Mesendoderm (in vitro differentiated cells): ENCODE measurements at regions not wholly inside any gene's neighbourhood (a gene's known extent, or its start where the extent isn't known, plus 50 kb on each side); places are given as distances from the start of the nearest gene placed in this dataset.

Source experiments
- DNase-seq: peaks from one replicate; pipeline ENCODE4 v3.0.0; 2013
- H2AK5ac ChIP-seq: 2 replicates; pipeline ENCODE4 v1.6.1; 2013; ENCODE audit warnings: low read length, inconsistent platforms
- H2BK120ac ChIP-seq: 2 replicates; pipeline ENCODE4 v1.6.1; 2013; ENCODE audit warnings: low read depth, mild to moderate bottlenecking, low read length, moderate library complexity, mixed read lengths
- H2BK15ac ChIP-seq: replicated peaks from 2 replicates; pipeline ENCODE4 v1.6.1; 2013; ENCODE audit warnings: low read depth, mild to moderate bottlenecking, moderate library complexity
- H2BK5ac ChIP-seq: 2 replicates; pipeline ENCODE4 v1.6.1; 2013; ENCODE audit warnings: low read length, inconsistent platforms
- H3K18ac ChIP-seq: 2 replicates; pipeline ENCODE4 v1.6.1; 2013; ENCODE audit warnings: mild to moderate bottlenecking, low read length, mixed read lengths
- H3K23ac ChIP-seq: one replicate; pipeline ENCODE4 v1.6.1; 2013; ENCODE audit warnings: low read length
- H3K27ac ChIP-seq: 2 replicates; pipeline ENCODE4 v1.5.1; 2013; ENCODE audit warnings: low read depth, mild to moderate bottlenecking, inconsistent platforms, low read length, moderate library complexity
- H3K27me3 ChIP-seq: 2 replicates; pipeline ENCODE4 v1.6.1; 2013; ENCODE audit warnings: low read length, control low read depth, mild to moderate bottlenecking, inconsistent platforms; ENCODE audit not compliant: insufficient read depth, poor library complexity
- H3K36me3 ChIP-seq: 2 replicates; pipeline ENCODE4 v1.6.1; 2013; ENCODE audit warnings: low read length, inconsistent platforms; ENCODE audit not compliant: control insufficient read depth, insufficient read depth
- H3K4ac ChIP-seq: one replicate; pipeline ENCODE4 v1.6.1; 2013; ENCODE audit warnings: low read depth, mild to moderate bottlenecking, low read length, moderate library complexity
- H3K4me1 ChIP-seq: 2 replicates; pipeline ENCODE4 v1.6.1; 2013; ENCODE audit warnings: low read depth, low read length, inconsistent platforms; ENCODE audit not compliant: control insufficient read depth
- H3K4me2 ChIP-seq: 2 replicates; pipeline ENCODE4 v1.6.1; 2013; ENCODE audit warnings: low read length
- H3K4me3 ChIP-seq: 2 replicates; pipeline ENCODE4 v1.5.1; 2013; ENCODE audit warnings: mild to moderate bottlenecking, low read length
- H3K56ac ChIP-seq: one replicate; pipeline ENCODE4 v1.6.1; 2013; ENCODE audit warnings: low read length
- H3K79me1 ChIP-seq: 2 replicates; pipeline ENCODE4 v1.6.1; 2013; ENCODE audit warnings: low read length, inconsistent platforms
- H3K79me2 ChIP-seq: 2 replicates; pipeline ENCODE4 v1.6.1; 2013; ENCODE audit warnings: mild to moderate bottlenecking, low read length; ENCODE audit not compliant: control insufficient read depth, insufficient read depth
- H3K9ac ChIP-seq: 2 replicates; pipeline ENCODE4 v1.6.1; 2013; ENCODE audit warnings: low read length, inconsistent platforms
- H4K5ac ChIP-seq: one replicate; pipeline ENCODE4 v1.6.1; 2013; ENCODE audit warnings: low read length
- H4K8ac ChIP-seq: one replicate; pipeline ENCODE4 v1.6.1; 2013; ENCODE audit warnings: low read depth, mild to moderate bottlenecking, control low read depth, low read length, moderate library complexity
- WGBS: extraction: QIAGEN DNeasy Blood & Tissue Kit; methylation state at CpG from one replicate; pipeline ENCODE4 v1.1.7; 2013; ENCODE audit warnings: low lambda C conversion rate, missing lambda C conversion rate; ENCODE audit not compliant: insufficient coverage; ENCODE audit errors: extremely low coverage; 5-methylcytosine and 5-hydroxymethylcytosine counted together

- Histone ChIP-seq H3K4ac (no peak overlapping the region), H3K36me3 (no peaks in the 10 kb centered on the region), H2BK15ac (peak overlapping the region; percentile 7), H3K23ac (no peak overlapping the region), H3K79me1 (no peaks in the 10 kb centered on the region), H3K4me2 (no peak overlapping the region), H3K4me1 (peaks cover 3% of the 10 kb centered on the region), H3K79me2 (no peaks in the 10 kb centered on the region), H3K27ac (no peak overlapping the region), H4K8ac (no peak overlapping the region), H4K5ac (no peak overlapping the region), H2BK5ac (no peak overlapping the region), H3K27me3 (no peaks in the 10 kb centered on the region), H3K18ac (peak overlapping the region; percentile 75), H2AK5ac (no peak overlapping the region), H3K4me3 (no peak overlapping the region), H3K56ac (no peak overlapping the region), H2BK120ac (no peak overlapping the region), H3K9ac (no peak overlapping the region)
- WGBS = no CpG with 5 or more reads among the region's 6 CpGs
- DNase-seq = peak; percentile 53
Measured at GRCh38 chr10:105769248-105770184, 1128.4 kb downstream of the SORCS3 start.

GRCh38 chr10:105763611-105764010 lies 1122.5 kb downstream of the SORCS3 start:
- no peak for DNase-seq
- Histone ChIP-seq H3K79me2 (no peaks in the 10 kb centered on the region), H3K4me3 (no peak overlapping the region), H3K36me3 (no peaks in the 10 kb centered on the region), H3K23ac (no peak overlapping the region), H2AK5ac (no peak overlapping the region), H3K4me2 (no peak overlapping the region), H3K18ac (no peak overlapping the region), H4K5ac (no peak overlapping the region), H3K79me1 (no peaks in the 10 kb centered on the region), H3K27me3 (no peaks in the 10 kb centered on the region), H2BK15ac (no peak overlapping the region), H2BK5ac (no peak overlapping the region), H3K4ac (no peak overlapping the region), H3K9ac (no peak overlapping the region), H3K27ac (no peak overlapping the region), H3K56ac (no peak overlapping the region), H2BK120ac (no peak overlapping the region), H3K4me1 (no peaks in the 10 kb centered on the region), H4K8ac (no peak overlapping the region)
- no CpG with 5 or more reads among the region's 2 CpGs for WGBS

GRCh38 chr10:105761576-105762260 lies 1120.6 kb downstream of the SORCS3 start:
- Histone ChIP-seq H4K8ac (no peak overlapping the region), H3K4me2 (no peak overlapping the region), H2BK120ac (no peak overlapping the region), H2BK5ac (no peak overlapping the region), H3K4me1 (no peaks in the 10 kb centered on the region), H3K36me3 (no peaks in the 10 kb centered on the region), H3K27ac (no peak overlapping the region), H2BK15ac (no peak overlapping the region), H4K5ac (no peak overlapping the region), H3K79me2 (no peaks in the 10 kb centered on the region), H3K18ac (no peak overlapping the region), H3K4ac (no peak overlapping the region), H3K4me3 (no peak overlapping the region), H2AK5ac (no peak overlapping the region), H3K27me3 (no peaks in the 10 kb centered on the region), H3K56ac (no peak overlapping the region), H3K23ac (no peak overlapping the region), H3K79me1 (no peaks in the 10 kb centered on the region), H3K9ac (no peak overlapping the region)
- no peak for DNase-seq
- no CpG with 5 or more reads among the region's 4 CpGs for WGBS

- no CpG with 5 or more reads among the region's 3 CpGs for WGBS
- no peak overlapping the region for H3K56ac ChIP-seq
Measured at GRCh38 chr10:105759669-105760068, 1118.6 kb downstream of the SORCS3 start.

GRCh38 chr10:105758209-105758998 lies 1117.3 kb downstream of the SORCS3 start:
- H3K18ac ChIP-seq = no peak overlapping the region
- no peak overlapping the region for H2BK5ac ChIP-seq
- no peak overlapping the region for H3K4me2 ChIP-seq
- no peak overlapping the region for H4K8ac ChIP-seq
- H2BK15ac ChIP-seq = no peak overlapping the region
- no peak for DNase-seq
- no peaks in the 10 kb centered on the region for H3K79me1 ChIP-seq
- H3K79me2 ChIP-seq = no peaks in the 10 kb centered on the region
- no peak overlapping the region for H3K4me3 ChIP-seq
- no peaks in the 10 kb centered on the region for H3K36me3 ChIP-seq
- H3K4ac ChIP-seq = no peak overlapping the region
- no peak overlapping the region for H3K9ac ChIP-seq
- no peak overlapping the region for H3K27ac ChIP-seq
- WGBS = no CpG with 5 or more reads among the region's 2 CpGs
- no peaks in the 10 kb centered on the region for H3K27me3 ChIP-seq
- H3K56ac ChIP-seq = no peak overlapping the region
- no peak overlapping the region for H2BK120ac ChIP-seq
- no peak overlapping the region for H4K5ac ChIP-seq
- no peak overlapping the region for H3K23ac ChIP-seq
- no peak overlapping the region for H2AK5ac ChIP-seq
- no peaks in the 10 kb centered on the region for H3K4me1 ChIP-seq

More at GRCh38 chr10:105759669-105760068, 1118.6 kb downstream of the SORCS3 start:
- Histone ChIP-seq H3K4ac (no peak overlapping the region), H3K36me3 (no peaks in the 10 kb centered on the region), H2AK5ac (no peak overlapping the region), H2BK5ac (no peak overlapping the region), H4K8ac (no peak overlapping the region), H4K5ac (no peak overlapping the region), H3K4me3 (no peak overlapping the region), H3K79me2 (no peaks in the 10 kb centered on the region), H2BK120ac (no peak overlapping the region), H3K23ac (no peak overlapping the region), H3K27ac (no peak overlapping the region), H3K4me2 (no peak overlapping the region), H3K27me3 (no peaks in the 10 kb centered on the region), H3K79me1 (no peaks in the 10 kb centered on the region), H3K18ac (no peak overlapping the region), H2BK15ac (no peak overlapping the region), H3K9ac (no peak overlapping the region), H3K4me1 (no peaks in the 10 kb centered on the region)
- DNase-seq = no peak
